Gastrocnemius medialis (tissue), 4 donors: ENCODE measurements at regions not wholly inside any gene's neighbourhood (a gene's known extent, or its start where the extent isn't known, plus 50 kb on each side); places are given as distances from the start of the nearest gene placed in this dataset.

Experiments
- CTCF ChIP-seq, 5 experiments: fragments of 450-650 bp in 3 of 5; fragments of 200-600 bp in 2 of 5; sonication (generic) in 2 of 5; IDR thresholded peaks in 4 of 5; conservative IDR thresholded peaks in 1 of 5; 1 replicate in 4 of 5; 2 replicates in 1 of 5; pipeline ENCODE4 v1.5.1; 2016 to 2019; ENCODE audit warnings: antibody characterized with exemption in 5 of 5, mild to moderate bottlenecking in 3 of 5, moderate library complexity in 3 of 5
- POLR2A ChIP-seq, 2 donors: fragments of 450-650 bp; IDR thresholded peaks; one replicate each; pipeline ENCODE4 v1.6.1; 2017; ENCODE audit warnings: antibody characterized with exemption in 2 of 2, mild to moderate bottlenecking in 2 of 2, moderate library complexity in 2 of 2

GRCh38 chr9:86695910-86696424, 251.3 kb downstream of the GAS1 start:
- TF ChIP-seq POLR2A (IDR thresholded peaks at IDR 0.05), result no peak
- no peak for TF ChIP-seq CTCF (IDR thresholded peaks at IDR 0.05 in 4 of 5, conservative IDR thresholded peaks at IDR 0.05 in 1 of 5)
